Uterus (tissue), 3 donors: ENCODE measurements at regions not wholly inside any gene's neighbourhood (a gene's known extent, or its start where the extent isn't known, plus 50 kb on each side); places are given as distances from the start of the nearest gene placed in this dataset.

Source experiments
- DNase-seq, 2 donors: peaks; one replicate each; pipeline ENCODE4 v3.0.0-alpha.2; 2019 to 2020
- H3K27ac ChIP-seq, 2 donors: fragments of 200-600 bp; sonication (generic); 1 replicate in 1 of 2; 2 replicates in 1 of 2; pipeline ENCODE4 v1.5.1; 2016 to 2018
- H3K27me3 ChIP-seq, 2 donors: fragments of 200-600 bp; sonication (generic); one replicate each; pipeline ENCODE4 v1.5.1; 2018 to 2019; ENCODE audit warnings: control low read depth in 1 of 2
- H3K36me3 ChIP-seq, 2 donors: fragments of 200-600 bp; sonication (generic); one replicate each; pipeline ENCODE4 v1.5.1; 2019; ENCODE audit warnings: control low read depth in 1 of 2
- H3K4me1 ChIP-seq, 2 donors: fragments of 200-600 bp; sonication (generic); one replicate each; pipeline ENCODE4 v1.5.1; 2018 to 2019; ENCODE audit warnings: control low read depth in 1 of 2
- H3K4me3 ChIP-seq, 2 donors: fragments of 200-600 bp; sonication (generic); 1 replicate in 1 of 2; 2 replicates in 1 of 2; pipeline ENCODE4 v1.5.1; 2018 to 2019; ENCODE audit warnings: mild to moderate bottlenecking in 1 of 2
- H3K9me3 ChIP-seq, 2 donors: fragments of 200-600 bp; sonication (generic); one replicate each; pipeline ENCODE4 v1.5.1; 2019; ENCODE audit warnings: control low read depth in 1 of 2
- POLR2A ChIP-seq, 2 donors: fragments of 450-650 bp; IDR thresholded peaks; one replicate each; pipeline ENCODE4 v1.6.1; 2016; ENCODE audit warnings: antibody characterized with exemption in 2 of 2, mild to moderate bottlenecking in 1 of 2, moderate library complexity in 1 of 2
- intact Hi-C: fragments of 100-400 bp; cut with DNase I; formaldehyde crosslinking; loops from one replicate; pipeline ENCODE4 v1.15.1; 2023; ENCODE audit warnings: low total_unique reads
- TF ChIP-seq, protein P1 (sequence below), 4 experiments: fragments of 200-600 bp in 2 of 4; fragments of 450-650 bp in 2 of 4; sonication (generic) in 2 of 4; IDR thresholded peaks; one replicate each; pipeline ENCODE4 v1.5.1; 2016 to 2019; ENCODE audit warnings: antibody characterized with exemption in 4 of 4, mild to moderate bottlenecking in 2 of 4, moderate library complexity in 1 of 4
- donor health status: DM: yes; HTN: yes; CAD: no.

DNA sequence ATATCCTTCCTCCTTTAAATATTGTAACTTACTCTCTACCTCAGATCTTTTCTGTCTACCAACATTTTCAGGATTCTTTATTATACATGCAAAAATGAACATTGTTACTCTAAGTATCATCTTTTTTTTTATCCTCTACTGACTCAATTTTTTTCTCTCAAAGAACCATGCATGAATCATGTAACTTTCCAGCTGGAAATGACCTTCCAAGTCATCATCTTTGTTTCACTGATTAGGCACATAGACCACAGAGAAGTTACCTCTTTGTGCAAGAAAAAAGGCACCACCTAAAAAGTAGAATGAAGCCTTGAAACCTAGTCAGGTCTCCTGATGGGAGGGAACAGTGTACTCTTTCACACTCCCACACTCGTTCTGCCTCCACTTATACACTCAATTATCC lies 234.9 kb downstream of the HGF start:
- H3K9me3 ChIP-seq = no peaks in the 10 kb centered on the region
- H3K4me3 ChIP-seq = no peak overlapping the region
- H3K27ac ChIP-seq = no peak overlapping the region
- no peak for TF ChIP-seq POLR2A (IDR thresholded peaks at IDR 0.05)
- TF ChIP-seq, protein P1, sequence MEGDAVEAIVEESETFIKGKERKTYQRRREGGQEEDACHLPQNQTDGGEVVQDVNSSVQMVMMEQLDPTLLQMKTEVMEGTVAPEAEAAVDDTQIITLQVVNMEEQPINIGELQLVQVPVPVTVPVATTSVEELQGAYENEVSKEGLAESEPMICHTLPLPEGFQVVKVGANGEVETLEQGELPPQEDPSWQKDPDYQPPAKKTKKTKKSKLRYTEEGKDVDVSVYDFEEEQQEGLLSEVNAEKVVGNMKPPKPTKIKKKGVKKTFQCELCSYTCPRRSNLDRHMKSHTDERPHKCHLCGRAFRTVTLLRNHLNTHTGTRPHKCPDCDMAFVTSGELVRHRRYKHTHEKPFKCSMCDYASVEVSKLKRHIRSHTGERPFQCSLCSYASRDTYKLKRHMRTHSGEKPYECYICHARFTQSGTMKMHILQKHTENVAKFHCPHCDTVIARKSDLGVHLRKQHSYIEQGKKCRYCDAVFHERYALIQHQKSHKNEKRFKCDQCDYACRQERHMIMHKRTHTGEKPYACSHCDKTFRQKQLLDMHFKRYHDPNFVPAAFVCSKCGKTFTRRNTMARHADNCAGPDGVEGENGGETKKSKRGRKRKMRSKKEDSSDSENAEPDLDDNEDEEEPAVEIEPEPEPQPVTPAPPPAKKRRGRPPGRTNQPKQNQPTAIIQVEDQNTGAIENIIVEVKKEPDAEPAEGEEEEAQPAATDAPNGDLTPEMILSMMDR (IDR thresholded peaks at IDR 0.05) = no peak
- no peaks in the 10 kb centered on the region for H3K36me3 ChIP-seq
- no peak for DNase-seq
- H3K4me1 ChIP-seq = no peaks in the 10 kb centered on the region
- no peaks in the 10 kb centered on the region for H3K27me3 ChIP-seq
- intact Hi-C loops = no loop called here

DNA sequence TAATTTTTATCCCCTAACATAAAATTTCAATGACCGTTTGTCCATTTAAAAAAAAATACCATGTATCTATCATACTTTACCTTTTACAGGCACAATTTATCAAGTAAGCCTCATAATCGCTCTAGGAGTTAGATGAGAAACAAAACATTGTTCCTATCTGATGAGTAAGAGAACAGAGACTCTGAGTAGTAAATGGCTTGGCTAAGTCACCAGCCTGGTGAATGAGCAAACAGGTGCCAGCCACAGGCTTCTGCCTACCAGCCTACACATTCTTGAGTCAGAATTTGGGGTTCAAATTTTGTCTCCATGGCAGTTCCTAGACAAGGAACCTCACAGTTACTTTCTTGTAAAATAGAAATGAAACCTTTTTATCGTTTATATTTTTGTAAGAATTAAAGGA lies 235.4 kb downstream of the HGF start:
- Histone ChIP-seq H3K27ac (no peak overlapping the region), H3K4me3 (no peak overlapping the region), H3K36me3 (no peaks in the 10 kb centered on the region), H3K4me1 (no peaks in the 10 kb centered on the region), H3K27me3 (no peaks in the 10 kb centered on the region), H3K9me3 (no peaks in the 10 kb centered on the region)
- intact Hi-C loops = no loop called here
- TF ChIP-seq, protein P1 (IDR thresholded peaks at IDR 0.05) = no peak
- no peak for TF ChIP-seq POLR2A (IDR thresholded peaks at IDR 0.05)
- DNase-seq = no peak

DNA sequence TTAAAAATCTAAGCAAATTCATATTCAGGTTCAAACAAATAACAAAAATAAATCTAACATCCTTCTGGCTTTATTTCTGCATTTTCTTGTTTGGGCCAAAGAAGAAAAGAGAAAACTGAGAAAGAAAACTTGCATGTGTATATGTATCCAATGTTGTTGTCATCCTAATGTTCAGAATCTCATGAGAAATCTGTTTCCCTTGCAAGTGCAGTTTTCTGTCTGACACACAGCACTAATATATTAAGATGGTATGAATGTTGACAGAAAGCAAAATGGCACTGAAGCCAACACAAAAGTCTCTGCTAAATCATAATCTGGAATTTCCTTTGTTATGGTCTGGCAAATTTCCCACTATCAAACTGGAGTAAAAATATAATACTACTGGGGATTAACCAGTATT lies 235.9 kb downstream of the HGF start:
- Histone ChIP-seq H3K4me1 (no peaks in the 10 kb centered on the region), H3K9me3 (no peaks in the 10 kb centered on the region), H3K27ac (no peak overlapping the region), H3K27me3 (no peaks in the 10 kb centered on the region), H3K4me3 (no peak overlapping the region), H3K36me3 (no peaks in the 10 kb centered on the region)
- intact Hi-C loops = no loop called here
- TF ChIP-seq, protein P1 (IDR thresholded peaks at IDR 0.05) = no peak
- no peak for TF ChIP-seq POLR2A (IDR thresholded peaks at IDR 0.05)
- DNase-seq = no peak

DNA sequence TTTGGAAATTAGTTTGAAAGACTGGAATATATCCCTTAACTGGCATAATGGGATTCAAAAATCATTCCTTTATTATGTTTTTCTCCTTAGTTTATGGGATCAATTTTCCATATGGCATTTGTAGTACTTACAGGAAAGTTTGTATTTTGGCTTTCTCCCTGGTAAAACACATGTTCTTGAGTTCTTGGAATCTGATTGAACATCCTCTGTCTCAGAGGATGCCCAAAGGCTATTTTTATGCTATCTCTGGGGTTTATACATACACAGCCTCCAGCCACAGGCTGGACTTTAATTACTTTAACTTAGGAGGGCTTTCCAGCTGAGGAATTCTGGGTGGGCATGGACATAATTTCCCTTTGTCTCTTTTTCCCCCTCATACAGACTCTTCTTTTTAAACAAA lies 236.4 kb downstream of the HGF start:
- DNase-seq = no peak
- no peak for TF ChIP-seq POLR2A (IDR thresholded peaks at IDR 0.05)
- Histone ChIP-seq H3K4me3 (no peak overlapping the region), H3K9me3 (no peaks in the 10 kb centered on the region), H3K27me3 (no peaks in the 10 kb centered on the region), H3K4me1 (no peaks in the 10 kb centered on the region), H3K36me3 (no peaks in the 10 kb centered on the region), H3K27ac (no peak overlapping the region)
- intact Hi-C loops = no loop called here

DNA sequence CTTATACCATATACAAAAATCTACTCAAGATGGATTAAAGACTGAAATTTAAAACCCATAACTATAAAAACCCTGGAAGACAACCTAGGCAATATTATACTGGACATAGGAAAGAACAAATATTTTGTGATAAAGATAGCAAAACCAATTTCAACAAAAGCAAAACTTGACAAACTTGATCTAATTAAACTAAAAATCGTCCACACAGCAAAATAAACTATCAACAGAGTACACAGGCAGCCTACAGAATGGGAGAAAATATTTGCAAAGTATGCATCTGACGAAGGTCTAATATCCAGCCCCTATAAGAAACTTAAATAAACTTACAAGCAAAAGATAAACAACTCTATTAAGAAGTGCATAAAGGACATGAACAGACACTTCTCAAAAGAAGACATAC lies 240.1 kb downstream of the HGF start:
- Histone ChIP-seq H3K4me1 (no peaks in the 10 kb centered on the region), H3K36me3 (no peaks in the 10 kb centered on the region), H3K4me3 (no peak overlapping the region), H3K27me3 (no peaks in the 10 kb centered on the region), H3K9me3 (no peaks in the 10 kb centered on the region), H3K27ac (no peak overlapping the region)
- DNase-seq = no peak
- intact Hi-C loops = no loop called here
- TF ChIP-seq, protein P1 (IDR thresholded peaks at IDR 0.05) = no peak
- no peak for TF ChIP-seq POLR2A (IDR thresholded peaks at IDR 0.05)

DNA sequence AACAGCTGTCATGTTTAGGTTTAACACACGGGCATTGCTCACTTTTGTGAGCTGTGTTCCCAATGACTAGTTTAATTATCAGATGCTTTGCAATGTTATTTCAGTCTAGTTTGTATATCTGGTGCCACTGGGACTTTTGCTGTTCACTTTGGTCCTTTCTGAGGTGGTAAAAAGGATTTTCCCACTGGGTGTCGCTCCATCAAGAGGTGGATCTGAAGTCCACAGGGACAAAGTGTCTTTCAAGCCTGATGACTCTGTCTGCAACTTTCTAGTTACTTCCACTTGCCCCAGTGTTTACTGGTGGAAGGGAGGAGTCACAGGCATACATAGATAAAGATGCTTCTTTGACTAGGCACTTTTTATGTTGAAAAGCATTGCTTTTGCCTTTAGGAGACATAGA lies 242.2 kb downstream of the HGF start:
- Histone ChIP-seq H3K36me3 (no peaks in the 10 kb centered on the region), H3K4me3 (no peak overlapping the region), H3K4me1 (no peaks in the 10 kb centered on the region), H3K27me3 (no peaks in the 10 kb centered on the region), H3K9me3 (no peaks in the 10 kb centered on the region), H3K27ac (no peak overlapping the region)
- intact Hi-C loops = no loop called here
- no peak for DNase-seq
- no peak for TF ChIP-seq POLR2A (IDR thresholded peaks at IDR 0.05)
- TF ChIP-seq, protein P1 (IDR thresholded peaks at IDR 0.05) = no peak
